ENCODE measurements at regions not wholly inside any gene's neighbourhood (a gene's known extent, or its start where the extent isn't known, plus 50 kb on each side); places are given as distances from the start of the nearest gene placed in this dataset.
A peak's percentile ranks its signal among the peaks of the same experiment; 100 is the strongest.

- FAIRE-seq: no peak
- no peak for DNase-seq (ENCODE audit: insufficient read length)
- no peak for TF ChIP-seq TAF1 (IDR thresholded peaks at IDR 0.05; ENCODE audit: borderline replicate concordance, low read depth, low read length)
- TF ChIP-seq POLR2A (IDR thresholded peaks at IDR 0.05; ENCODE audit: low read depth, low read length): no peak
These were observed 199.6 kb upstream of the RREB1 start for GRCh38 chr6:6908121-6908520.

- FAIRE-seq (no peak), DNase-seq (ENCODE audit: insufficient read length) (no peak)
- TF ChIP-seq TAF1 (IDR thresholded peaks at IDR 0.05; ENCODE audit: borderline replicate concordance, low read depth, low read length) (no peak), POLR2AphosphoS5 (IDR thresholded peaks at IDR 0.05; ENCODE audit: low read depth, low read length) (no peak), POLR2A (IDR thresholded peaks at IDR 0.05; ENCODE audit: low read depth, low read length) (no peak)
These were observed 198.7 kb upstream of the RREB1 start for GRCh38 chr6:6909111-6909510.

GRCh38 chr6:6910734-6911295 lies 196.9 kb upstream of the RREB1 start:
- no peak for TF ChIP-seq POLR2A (IDR thresholded peaks at IDR 0.05; ENCODE audit: low read depth, low read length)
- DNase-seq (ENCODE audit: insufficient read length) (no peak), FAIRE-seq (no peak)

GRCh38 chr6:6911391-6911790 lies 196.4 kb upstream of the RREB1 start:
- FAIRE-seq (no peak), DNase-seq (ENCODE audit: insufficient read length) (no peak)
- TF ChIP-seq POLR2AphosphoS5 (IDR thresholded peaks at IDR 0.05; ENCODE audit: low read depth, low read length): no peak
- no peak for TF ChIP-seq TAF1 (IDR thresholded peaks at IDR 0.05; ENCODE audit: borderline replicate concordance, low read depth, low read length)
- TF ChIP-seq POLR2A (IDR thresholded peaks at IDR 0.05; ENCODE audit: low read depth, low read length): no peak

- FAIRE-seq (no peak), DNase-seq (ENCODE audit: insufficient read length) (no peak)
- no peak for TF ChIP-seq POLR2A (IDR thresholded peaks at IDR 0.05; ENCODE audit: low read depth, low read length)
- TF ChIP-seq POLR2AphosphoS5 (IDR thresholded peaks at IDR 0.05; ENCODE audit: low read depth, low read length): no peak
- TF ChIP-seq TAF1 (IDR thresholded peaks at IDR 0.05; ENCODE audit: borderline replicate concordance, low read depth, low read length): no peak
These were observed 194.7 kb upstream of the RREB1 start for GRCh38 chr6:6912817-6913744.

GRCh38 chr6:6915219-6915618 lies 192.5 kb upstream of the RREB1 start:
- DNase-seq (ENCODE audit: insufficient read length): no peak
- no peak for TF ChIP-seq TAF1 (IDR thresholded peaks at IDR 0.05; ENCODE audit: borderline replicate concordance, low read depth, low read length)
- no peak for TF ChIP-seq POLR2A (IDR thresholded peaks at IDR 0.05; ENCODE audit: low read depth, low read length)
- TF ChIP-seq POLR2AphosphoS5 (IDR thresholded peaks at IDR 0.05; ENCODE audit: low read depth, low read length): no peak
- no peak for FAIRE-seq

GRCh38 chr6:6915813-6916547 lies 191.8 kb upstream of the RREB1 start:
- FAIRE-seq (no peak), DNase-seq (ENCODE audit: insufficient read length) (no peak)
- TF ChIP-seq POLR2A (IDR thresholded peaks at IDR 0.05; ENCODE audit: low read depth, low read length): no peak

GRCh38 chr6:6916598-6916997 lies 191.2 kb upstream of the RREB1 start:
- no peak for FAIRE-seq
- no peak for TF ChIP-seq POLR2A (IDR thresholded peaks at IDR 0.05; ENCODE audit: low read depth, low read length)
- TF ChIP-seq TAF1 (IDR thresholded peaks at IDR 0.05; ENCODE audit: borderline replicate concordance, low read depth, low read length): no peak
- TF ChIP-seq POLR2AphosphoS5 (IDR thresholded peaks at IDR 0.05; ENCODE audit: low read depth, low read length): no peak
- no peak for DNase-seq (ENCODE audit: insufficient read length)

- FAIRE-seq (peak; percentile 93), DNase-seq (ENCODE audit: insufficient read length) (peak; percentile 50)
- TF ChIP-seq TAF1 (IDR thresholded peaks at IDR 0.05; ENCODE audit: borderline replicate concordance, low read depth, low read length) (no peak), POLR2AphosphoS5 (IDR thresholded peaks at IDR 0.05; ENCODE audit: low read depth, low read length) (peak; percentile 71; the same call in 1 of the 2 replicates)
These were observed 189.4 kb upstream of the RREB1 start for GRCh38 chr6:6918216-6918983.

GRCh38 chr6:6919173-6919572 lies 188.6 kb upstream of the RREB1 start:
- no peak for TF ChIP-seq POLR2A (IDR thresholded peaks at IDR 0.05; ENCODE audit: low read depth, low read length)
- TF ChIP-seq POLR2AphosphoS5 (IDR thresholded peaks at IDR 0.05; ENCODE audit: low read depth, low read length): no peak
- no peak for TF ChIP-seq TAF1 (IDR thresholded peaks at IDR 0.05; ENCODE audit: borderline replicate concordance, low read depth, low read length)
- DNase-seq (ENCODE audit: insufficient read length) (no peak), FAIRE-seq (no peak)

Data from GM12892 (cell line).